GM18907 (cell line): ENCODE measurements at regions not wholly inside any gene's neighbourhood (a gene's known extent, or its start where the extent isn't known, plus 50 kb on each side); places are given as distances from the start of the nearest gene placed in this dataset.

Experiments
- ATAC-seq: cut with Tn5 transposase; IDR thresholded peaks from one replicate; pipeline ENCODE4 v1.9.1; 2021; ENCODE audit warnings: mild to moderate bottlenecking, moderate library complexity; ENCODE audit not compliant: unreplicated experiment

GRCh38 chr16:85370881-85371651, 242.1 kb upstream of the GSE1 start:
- ATAC-seq, result no peak

DNA sequence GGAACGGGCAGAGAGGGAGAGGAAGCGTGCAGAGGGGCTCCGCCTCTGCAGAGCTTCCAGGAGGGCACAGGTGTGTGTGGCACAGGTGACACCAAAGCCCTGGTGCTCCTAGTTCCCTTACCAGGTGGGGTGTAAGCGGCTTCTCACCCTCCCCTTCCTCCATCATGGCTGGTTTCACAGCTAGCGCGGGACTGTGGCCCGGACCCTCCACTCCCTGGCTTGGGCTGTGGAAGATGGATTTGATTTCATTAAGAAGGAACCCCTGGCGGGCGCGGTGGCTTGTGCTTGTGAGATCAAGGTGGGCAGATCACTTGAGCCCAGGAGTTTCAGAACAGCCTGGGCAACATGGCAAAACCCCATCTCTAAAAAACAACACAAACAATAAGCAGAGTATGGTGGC, 241.2 kb upstream of the GSE1 start:
- no peak for ATAC-seq

GRCh38 chr16:85372627-85373372, 240.3 kb upstream of the GSE1 start:
- ATAC-seq, result no peak

DNA sequence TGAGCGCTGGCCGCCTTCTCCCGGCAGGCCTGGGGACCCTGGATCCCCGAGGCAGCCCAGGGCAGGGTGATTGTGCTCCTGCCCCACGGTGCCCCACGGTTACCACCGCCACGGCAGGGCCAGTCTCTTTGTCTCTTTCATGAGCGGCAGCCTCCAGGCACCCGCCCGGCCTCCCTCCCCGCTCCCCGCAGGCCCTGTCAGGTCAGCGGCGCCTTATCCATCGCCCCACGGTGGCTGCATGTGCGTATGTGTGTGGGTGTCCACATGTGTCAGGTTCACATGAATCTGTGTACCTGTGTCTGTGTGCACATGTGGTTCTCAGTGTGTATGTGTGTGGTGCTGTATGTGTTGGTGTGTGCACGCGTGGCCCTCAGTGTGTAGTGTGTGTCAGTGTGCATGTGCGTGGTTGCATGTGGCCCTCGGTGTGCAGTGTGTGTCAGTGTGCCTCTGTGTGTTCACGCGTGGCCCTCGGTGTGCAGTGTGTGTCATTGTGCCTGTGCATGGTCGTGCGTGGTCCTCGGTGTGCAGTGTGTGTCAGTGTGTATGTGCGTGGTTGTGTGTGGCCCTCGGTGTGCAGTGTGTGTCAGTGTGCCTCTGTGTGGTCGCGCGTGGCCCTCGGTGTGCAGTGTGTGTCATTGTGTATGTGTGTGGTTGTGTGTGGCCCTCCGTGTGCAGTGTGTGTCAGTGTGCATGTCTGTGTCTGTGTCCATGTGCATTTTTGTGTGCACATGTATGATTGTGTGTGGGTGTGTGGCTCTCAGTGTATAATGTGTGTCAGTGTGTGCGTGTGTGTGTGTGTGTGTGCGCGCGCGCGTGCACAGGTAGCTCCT, 239.2 kb upstream of the GSE1 start:
- ATAC-seq, result no peak

DNA sequence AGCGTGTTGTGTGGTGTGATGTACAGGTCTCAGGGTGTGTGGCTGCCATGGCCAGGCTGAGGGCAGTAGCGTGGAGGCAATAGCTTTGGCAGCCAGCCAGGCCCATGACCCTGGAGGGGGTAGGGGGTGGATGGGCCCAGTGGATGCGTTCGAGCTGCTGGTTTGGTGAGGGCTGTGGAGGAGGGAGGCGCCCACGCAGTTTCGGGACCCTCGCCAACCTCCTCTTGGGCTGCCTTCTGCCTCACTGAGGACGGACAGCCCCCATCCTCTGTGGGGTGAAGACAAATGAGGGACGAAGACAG, 238.6 kb upstream of the GSE1 start:
- no peak for ATAC-seq

DNA sequence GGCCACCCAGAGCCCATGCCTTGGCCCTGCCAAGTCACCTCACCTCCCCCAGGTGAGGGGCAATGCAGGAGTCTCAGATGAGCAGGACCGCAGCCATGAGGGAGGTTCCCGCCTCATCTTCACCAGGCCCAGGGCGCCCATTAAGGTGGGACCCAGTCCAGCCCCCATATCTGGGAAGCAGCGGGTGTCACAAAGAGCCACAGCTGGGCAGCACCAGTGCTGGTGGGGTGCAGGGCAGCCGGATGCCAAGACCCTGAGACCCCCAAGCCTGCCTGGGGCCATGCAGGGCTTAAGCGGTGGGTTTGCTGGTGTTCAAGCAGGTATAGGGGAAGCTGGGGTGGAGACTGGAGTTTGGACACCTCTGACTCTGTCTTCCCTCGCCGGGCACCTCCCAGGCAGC, 237.8 kb upstream of the GSE1 start:
- ATAC-seq, result no peak

DNA sequence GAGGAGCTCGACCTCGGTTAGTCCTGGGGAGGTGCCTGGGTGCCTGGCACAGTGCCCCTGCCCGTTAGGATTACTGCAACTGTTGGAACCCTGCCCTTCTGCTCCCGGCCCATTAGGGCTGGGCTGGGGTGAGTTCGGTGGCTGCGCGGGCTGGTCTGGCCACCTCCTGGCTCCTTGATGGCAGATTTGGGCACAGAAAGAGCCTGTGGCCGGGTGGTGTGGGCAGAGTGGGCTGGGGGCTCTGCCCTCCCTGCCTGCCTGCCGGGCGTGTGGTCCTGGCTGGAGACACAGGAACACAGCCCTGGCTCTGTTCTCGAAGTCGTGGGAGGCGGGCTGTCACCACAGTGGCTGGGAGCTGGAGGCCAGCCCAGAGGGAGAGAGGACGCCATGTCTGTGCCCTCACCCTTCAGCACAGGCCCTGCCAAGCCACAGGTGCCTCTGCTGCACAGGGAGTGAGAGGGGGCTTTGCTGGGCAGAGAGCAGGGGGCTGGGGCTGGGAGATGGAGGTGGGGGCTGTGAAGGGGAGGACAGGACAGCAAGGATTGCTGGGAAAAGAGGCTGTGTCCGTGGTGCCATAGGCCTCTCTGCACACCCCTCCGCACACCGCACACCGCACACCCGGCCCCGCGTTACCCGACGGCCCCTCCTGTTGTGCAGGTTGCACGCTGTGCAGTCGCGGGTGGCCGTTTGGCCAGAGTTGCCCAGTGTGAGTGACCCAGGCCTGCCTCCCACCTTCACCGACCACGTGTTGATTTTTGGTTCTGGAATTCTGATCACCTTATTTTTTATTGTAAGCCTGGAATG, 236.6 kb upstream of the GSE1 start:
- ATAC-seq, result no peak

DNA sequence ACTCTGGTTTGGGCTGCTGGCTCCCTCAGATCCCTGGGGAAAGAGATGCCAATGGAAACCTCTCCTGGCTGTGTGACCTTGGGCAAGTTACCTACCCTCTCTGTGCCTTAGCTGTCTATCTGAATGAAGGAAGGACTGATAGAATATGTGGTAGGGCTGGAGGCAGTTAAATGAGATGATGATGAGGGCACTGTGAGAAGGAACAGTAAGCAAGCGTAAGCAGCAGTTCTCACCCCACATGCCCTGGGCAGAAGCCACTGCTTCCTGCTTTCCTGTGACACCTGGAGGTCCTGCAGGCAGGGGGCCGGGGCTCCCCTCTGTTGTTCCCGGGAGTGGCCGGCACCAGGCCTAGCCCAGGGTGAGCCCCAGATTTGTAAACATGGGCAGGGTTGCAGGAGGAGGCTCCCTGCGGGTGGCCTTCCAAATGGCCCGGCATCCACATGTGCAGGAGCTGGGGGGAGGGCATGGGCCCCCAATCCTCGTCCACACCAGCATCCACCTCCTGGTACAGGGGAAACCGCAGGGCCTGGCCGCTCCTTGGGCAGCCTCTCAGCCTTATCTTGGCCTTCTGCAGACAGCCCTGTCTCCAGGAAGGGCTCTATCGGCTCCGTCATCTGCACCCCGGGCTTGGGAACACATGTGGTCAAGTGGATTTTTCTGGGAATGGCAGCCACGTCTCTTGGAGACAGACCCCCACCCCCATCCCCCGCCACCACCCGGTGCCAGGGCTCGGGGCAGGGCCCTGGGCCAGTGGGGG, 235.6 kb upstream of the GSE1 start:
- no peak for ATAC-seq

DNA sequence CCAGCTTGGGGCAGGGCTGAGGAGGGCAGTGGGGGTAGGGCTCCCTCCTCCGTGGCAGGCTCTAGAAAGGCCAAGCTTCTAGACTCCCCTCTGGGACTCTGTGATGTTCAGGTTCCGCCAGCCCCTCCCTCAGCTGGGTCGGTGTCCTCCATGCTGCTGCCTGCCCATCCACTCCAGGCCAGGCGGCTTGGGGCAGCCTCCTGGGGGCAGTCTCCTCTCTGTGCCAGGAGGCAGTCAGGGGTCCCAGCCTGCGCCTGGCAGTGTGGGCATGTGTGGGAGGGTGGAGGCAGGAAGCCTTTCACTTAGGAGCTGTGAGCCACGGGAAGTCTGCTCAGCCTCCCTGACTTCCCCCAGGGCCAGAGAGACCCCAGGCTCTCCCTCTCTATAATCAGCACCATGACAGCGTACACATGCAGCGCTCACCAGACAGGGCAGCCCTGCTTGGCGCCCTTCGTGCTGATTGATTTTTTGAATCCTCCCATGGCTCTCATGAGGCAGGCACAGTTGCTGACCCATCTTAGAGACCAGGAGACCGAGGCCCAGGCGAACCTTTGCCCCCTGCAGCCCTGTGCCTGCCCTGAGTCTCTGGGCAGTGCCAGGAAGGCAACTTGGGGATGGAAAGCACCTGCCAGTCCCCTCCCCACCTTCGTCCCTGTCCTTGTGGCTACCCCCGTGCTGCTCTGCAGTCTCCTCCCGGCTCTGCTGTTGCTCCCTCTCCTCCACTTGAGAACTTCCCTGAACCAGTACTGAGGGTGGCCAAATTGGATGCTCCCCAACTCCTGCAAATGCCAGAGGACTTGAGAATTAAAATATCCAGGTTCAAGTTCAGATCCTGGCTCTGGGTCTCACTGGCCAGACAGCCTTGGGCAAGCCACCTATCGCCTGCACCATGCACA, 234.7 kb upstream of the GSE1 start:
- ATAC-seq, result no peak

GRCh38 chr16:85379041-85380001, 233.8 kb upstream of the GSE1 start:
- ATAC-seq, result no peak

DNA sequence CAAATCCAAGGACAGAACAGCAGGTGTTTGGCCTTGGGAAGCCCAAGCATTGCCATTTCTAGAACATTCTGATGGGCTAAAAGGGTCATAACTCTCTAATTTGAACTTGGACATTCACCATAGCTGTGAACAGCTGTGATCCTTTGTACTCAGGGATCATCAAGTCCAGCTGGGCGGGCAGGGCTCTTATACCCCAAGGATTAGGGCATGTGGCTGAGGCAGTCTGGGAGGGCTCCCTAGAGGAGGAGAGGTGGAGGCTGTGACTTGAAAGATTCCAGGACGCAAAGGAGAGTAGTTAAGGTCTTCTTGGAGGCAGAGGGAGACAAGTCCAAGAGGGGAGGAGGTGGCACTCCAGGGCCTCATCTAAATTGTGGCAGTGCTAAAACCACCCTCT, 233.1 kb upstream of the GSE1 start:
- ATAC-seq, result no peak

DNA sequence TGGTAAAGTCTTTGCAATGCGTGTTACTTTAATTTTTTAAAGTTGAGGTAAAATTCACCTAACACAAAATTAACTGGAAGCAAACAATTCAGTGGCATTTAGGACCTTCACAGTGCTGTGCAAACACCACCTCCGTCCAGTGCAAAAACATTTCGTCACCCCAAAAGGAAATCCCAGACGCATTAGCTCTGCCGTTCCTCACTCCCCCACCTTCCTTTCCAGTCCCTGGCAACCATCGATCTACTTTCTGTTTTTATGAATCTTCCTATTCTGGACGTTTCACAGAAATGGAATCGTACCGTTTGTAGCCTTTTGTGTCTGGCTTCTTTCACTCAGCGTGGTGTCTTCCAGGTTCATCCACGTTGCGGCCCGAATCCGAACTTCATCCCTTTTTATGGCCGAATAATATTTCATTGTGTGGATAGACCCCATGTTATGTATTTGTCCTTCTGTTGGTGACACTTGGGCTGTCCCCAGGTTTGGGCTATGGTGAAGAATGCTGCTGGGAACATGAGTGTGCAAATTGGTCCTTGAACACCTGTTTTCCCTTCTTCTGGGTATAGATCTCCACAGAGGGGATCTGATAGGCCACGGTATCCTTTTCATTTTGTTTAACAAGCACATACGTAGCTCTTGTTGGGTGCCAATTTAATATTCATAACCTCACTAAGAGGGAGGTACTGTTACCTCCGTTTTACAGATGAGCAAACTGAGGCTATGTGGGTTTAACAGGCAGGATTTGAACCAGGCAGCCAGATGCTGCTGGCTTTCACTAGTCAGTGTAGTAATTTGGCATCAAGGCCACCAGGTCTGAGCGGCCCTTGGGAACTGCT, 232.0 kb upstream of the GSE1 start:
- ATAC-seq, result no peak

- ATAC-seq, result no peak
Measured at GRCh38 chr16:85381738-85382592, 231.2 kb upstream of the GSE1 start.

- ATAC-seq, result no peak
Measured at GRCh38 chr16:85382717-85383118, 230.4 kb upstream of the GSE1 start.

DNA sequence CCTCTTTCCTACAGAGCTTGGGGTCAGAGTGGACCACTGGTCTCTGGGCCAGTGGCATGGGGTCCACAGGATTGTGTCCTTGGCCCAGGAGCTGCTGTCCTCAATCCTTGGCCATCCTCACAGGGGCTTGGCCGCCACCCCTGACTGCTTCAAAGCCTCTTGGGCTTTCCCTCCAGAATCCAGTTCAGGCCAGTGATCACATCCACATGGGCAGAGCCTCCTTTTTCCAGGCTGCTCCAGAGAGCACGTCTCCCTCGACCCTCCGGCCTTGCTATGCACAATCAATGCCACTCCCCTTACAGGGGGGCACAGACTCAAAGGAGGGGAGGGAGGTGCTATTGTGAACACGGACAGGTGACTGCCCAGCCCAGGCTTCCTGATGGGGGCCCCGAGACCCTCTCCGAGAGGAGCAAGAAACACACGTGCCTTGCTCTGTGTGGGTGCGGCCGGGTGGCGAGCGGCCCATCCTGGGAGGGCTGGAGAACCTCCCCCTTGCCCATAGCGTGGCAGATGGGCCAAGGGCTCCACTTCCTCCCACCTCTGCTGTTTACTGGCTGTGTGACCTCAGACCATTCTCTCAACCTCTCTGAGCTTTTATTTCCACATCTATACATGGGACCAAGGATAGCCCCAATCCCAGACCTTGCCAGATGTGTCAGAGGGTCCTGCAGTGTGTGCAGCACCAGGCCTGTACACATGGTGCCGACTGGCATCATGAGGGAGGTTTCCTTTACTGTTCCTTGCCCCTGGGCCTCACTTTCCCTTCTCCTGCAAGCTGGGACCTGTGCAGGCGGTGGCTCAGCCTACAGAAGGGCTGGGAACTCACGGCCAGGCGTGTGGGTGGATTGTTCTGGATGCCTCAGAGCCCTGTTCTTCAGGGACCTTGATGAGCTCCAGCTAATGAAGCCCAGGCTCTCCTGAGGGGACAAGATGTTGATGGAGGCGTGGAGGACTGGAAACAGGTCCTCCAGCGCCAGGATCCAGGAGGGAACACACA, 229.0 kb upstream of the GSE1 start:
- no peak for ATAC-seq
